IPS-18c (cell line): ENCODE measurements at regions not wholly inside any gene's neighbourhood (a gene's known extent, or its start where the extent isn't known, plus 50 kb on each side); places are given as distances from the start of the nearest gene placed in this dataset.
"Not testable (repeated sequence)": the region's sequence is repeated elsewhere in the genome, so short reads cannot be mapped to it uniquely, and the experiment has no call there.

Experiments used
- H3K4me3 ChIP-seq: 2 replicates; pipeline ENCODE4 v1.7.0; 2013; ENCODE audit warnings: low read depth, mild to moderate bottlenecking, low read length, moderate library complexity; ENCODE audit not compliant: insufficient read depth
- H3K9me3 ChIP-seq: one replicate; pipeline ENCODE4 v1.6.1; 2013; ENCODE audit warnings: mild to moderate bottlenecking, low read length, moderate library complexity; ENCODE audit not compliant: control insufficient read depth, insufficient read depth

GRCh38 chr20:57783196-57783595 lies 73.4 kb upstream of the PMEPA1 start:
- no peak overlapping the region for H3K4me3 ChIP-seq

GRCh38 chr20:57782631-57783041 lies 72.8 kb upstream of the PMEPA1 start:
- no peak overlapping the region for H3K4me3 ChIP-seq
- H3K9me3 ChIP-seq, result no peaks in the 10 kb centered on the region

More at GRCh38 chr20:57783196-57783595, 73.4 kb upstream of the PMEPA1 start:
- no peaks in the 10 kb centered on the region for H3K9me3 ChIP-seq

- Histone ChIP-seq H3K9me3 (no peaks in the 10 kb centered on the region), H3K4me3 (no peak overlapping the region)
These were observed 72.1 kb upstream of the PMEPA1 start for GRCh38 chr20:57781901-57782300.

GRCh38 chr20:57780906-57781305 lies 71.1 kb upstream of the PMEPA1 start:
- Histone ChIP-seq H3K9me3 (no peaks in the 10 kb centered on the region), H3K4me3 (no peak overlapping the region)

- no peaks in the 10 kb centered on the region for H3K9me3 ChIP-seq
These were observed 70.6 kb upstream of the PMEPA1 start for GRCh38 chr20:57780398-57780797.

GRCh38 chr20:57779401-57780003 lies 69.7 kb upstream of the PMEPA1 start:
- Histone ChIP-seq H3K4me3 (no peak overlapping the region), H3K9me3 (no peaks in the 10 kb centered on the region)

More at GRCh38 chr20:57780398-57780797, 70.6 kb upstream of the PMEPA1 start:
- H3K4me3 ChIP-seq, result no peak overlapping the region

GRCh38 chr20:57777911-57778310 lies 68.1 kb upstream of the PMEPA1 start:
- Histone ChIP-seq H3K9me3 (no peaks in the 10 kb centered on the region), H3K4me3 (no peak overlapping the region)

GRCh38 chr20:57774951-57775350 lies 65.1 kb upstream of the PMEPA1 start:
- Histone ChIP-seq H3K4me3 (no peak overlapping the region), H3K9me3 (no peaks in the 10 kb centered on the region)

GRCh38 chr20:57774111-57774880 lies 64.5 kb upstream of the PMEPA1 start:
- Histone ChIP-seq H3K4me3 (no peak overlapping the region), H3K9me3 (no peaks in the 10 kb centered on the region)

- no peak overlapping the region for H3K4me3 ChIP-seq
- no peaks in the 10 kb centered on the region for H3K9me3 ChIP-seq
These were observed 63.4 kb upstream of the PMEPA1 start for GRCh38 chr20:57773059-57773815.

- Histone ChIP-seq H3K9me3 (no peaks in the 10 kb centered on the region), H3K4me3 (no peak overlapping the region; the same call in 1 of the 2 replicates)
These were observed 62.6 kb upstream of the PMEPA1 start for GRCh38 chr20:57772349-57772964.

GRCh38 chr20:57770852-57771720 lies 61.3 kb upstream of the PMEPA1 start:
- no peak overlapping the region for H3K4me3 ChIP-seq
- H3K9me3 ChIP-seq, result no peaks in the 10 kb centered on the region

GRCh38 chr20:57770401-57770800 lies 60.6 kb upstream of the PMEPA1 start:
- not testable (repeated sequence) for H3K4me3 ChIP-seq, H3K9me3 ChIP-seq

GRCh38 chr20:57769756-57770155 lies 59.9 kb upstream of the PMEPA1 start:
- Histone ChIP-seq H3K9me3 (peaks cover under 1% of the 10 kb centered on the region), H3K4me3 (no peak overlapping the region)

GRCh38 chr20:57768519-57768918 lies 58.7 kb upstream of the PMEPA1 start:
- Histone ChIP-seq H3K4me3 (no peak overlapping the region), H3K9me3 (peaks cover 3% of the 10 kb centered on the region)

- Histone ChIP-seq H3K9me3 (peaks cover 3% of the 10 kb centered on the region), H3K4me3 (no peak overlapping the region)
These were observed 57.6 kb upstream of the PMEPA1 start for GRCh38 chr20:57767441-57767840.

- Histone ChIP-seq H3K4me3 (no peak overlapping the region), H3K9me3 (peaks cover 3% of the 10 kb centered on the region)
These were observed 53.4 kb upstream of the PMEPA1 start for GRCh38 chr20:57763235-57763595.
